ENCODE measurements at regions not wholly inside any gene's neighbourhood (a gene's known extent, or its start where the extent isn't known, plus 50 kb on each side); places are given as distances from the start of the nearest gene placed in this dataset.

DNA sequence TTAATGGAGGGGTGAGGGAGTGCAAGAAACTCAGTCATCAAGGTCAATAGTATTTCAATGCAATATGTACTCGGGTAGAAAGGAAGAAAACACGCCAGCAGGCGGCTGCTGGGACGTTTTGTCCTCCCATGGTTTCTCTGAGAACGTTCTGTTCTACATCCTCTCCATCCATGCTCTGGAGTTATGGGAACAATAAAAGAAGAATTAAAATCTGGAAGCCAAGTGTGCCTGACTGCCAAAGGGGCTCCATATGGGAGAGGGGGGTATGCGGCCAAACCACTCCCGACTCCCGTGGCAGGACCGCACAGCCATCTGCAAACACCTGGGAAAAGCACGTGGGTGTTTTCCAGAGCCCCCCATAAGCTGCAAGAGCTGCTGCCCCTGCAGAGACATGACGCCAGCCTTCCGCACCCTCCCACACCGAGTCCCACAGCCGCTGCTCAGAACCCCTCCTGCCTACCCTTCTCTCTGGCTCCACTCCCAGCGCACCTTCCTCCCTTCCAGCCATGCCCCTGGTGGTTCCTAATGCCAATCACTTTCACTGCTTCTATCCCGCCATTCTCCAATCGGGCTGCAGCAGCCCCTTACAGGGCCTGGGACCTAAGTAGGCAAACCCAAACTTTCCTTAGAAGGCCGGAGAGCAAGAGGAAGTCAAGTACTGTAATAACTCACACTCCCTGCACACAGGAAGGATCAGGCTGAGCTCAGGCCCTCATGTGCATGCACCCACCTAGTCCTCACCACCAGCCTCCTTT, 241.6 kb downstream of the SYK start:
- H3K4me3 ChIP-seq (ENCODE audit: low read depth, low read length) = no peak overlapping the region
- TF ChIP-seq, protein P1, sequence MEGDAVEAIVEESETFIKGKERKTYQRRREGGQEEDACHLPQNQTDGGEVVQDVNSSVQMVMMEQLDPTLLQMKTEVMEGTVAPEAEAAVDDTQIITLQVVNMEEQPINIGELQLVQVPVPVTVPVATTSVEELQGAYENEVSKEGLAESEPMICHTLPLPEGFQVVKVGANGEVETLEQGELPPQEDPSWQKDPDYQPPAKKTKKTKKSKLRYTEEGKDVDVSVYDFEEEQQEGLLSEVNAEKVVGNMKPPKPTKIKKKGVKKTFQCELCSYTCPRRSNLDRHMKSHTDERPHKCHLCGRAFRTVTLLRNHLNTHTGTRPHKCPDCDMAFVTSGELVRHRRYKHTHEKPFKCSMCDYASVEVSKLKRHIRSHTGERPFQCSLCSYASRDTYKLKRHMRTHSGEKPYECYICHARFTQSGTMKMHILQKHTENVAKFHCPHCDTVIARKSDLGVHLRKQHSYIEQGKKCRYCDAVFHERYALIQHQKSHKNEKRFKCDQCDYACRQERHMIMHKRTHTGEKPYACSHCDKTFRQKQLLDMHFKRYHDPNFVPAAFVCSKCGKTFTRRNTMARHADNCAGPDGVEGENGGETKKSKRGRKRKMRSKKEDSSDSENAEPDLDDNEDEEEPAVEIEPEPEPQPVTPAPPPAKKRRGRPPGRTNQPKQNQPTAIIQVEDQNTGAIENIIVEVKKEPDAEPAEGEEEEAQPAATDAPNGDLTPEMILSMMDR (IDR thresholded peaks at IDR 0.05; ENCODE audit: insufficient read depth, low read depth, low read length) = no peak
- no peak for DNase-seq (ENCODE audit: low read depth)

DNA sequence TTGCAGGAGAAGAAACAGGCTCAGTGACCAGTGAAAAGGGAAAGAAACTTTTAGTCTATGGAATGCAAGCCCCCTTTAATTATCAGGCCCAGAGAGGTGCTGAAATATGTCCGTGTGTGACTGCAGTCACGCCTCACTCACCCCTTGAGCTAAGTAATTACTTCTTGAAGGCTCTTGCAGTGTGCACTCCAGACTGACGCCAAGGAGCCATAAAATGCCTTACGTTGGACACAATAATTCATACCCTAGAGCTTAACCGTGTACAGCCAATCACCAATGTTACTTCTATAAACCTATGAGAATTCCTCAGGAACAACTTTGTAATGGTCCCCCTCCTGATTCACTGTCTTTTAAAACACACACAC, 242.2 kb downstream of the SYK start:
- H3K4me3 ChIP-seq (ENCODE audit: low read depth, low read length) = no peak overlapping the region
- DNase-seq (ENCODE audit: low read depth) = no peak
- TF ChIP-seq, protein P1 (IDR thresholded peaks at IDR 0.05; ENCODE audit: insufficient read depth, low read depth, low read length) = no peak

DNA sequence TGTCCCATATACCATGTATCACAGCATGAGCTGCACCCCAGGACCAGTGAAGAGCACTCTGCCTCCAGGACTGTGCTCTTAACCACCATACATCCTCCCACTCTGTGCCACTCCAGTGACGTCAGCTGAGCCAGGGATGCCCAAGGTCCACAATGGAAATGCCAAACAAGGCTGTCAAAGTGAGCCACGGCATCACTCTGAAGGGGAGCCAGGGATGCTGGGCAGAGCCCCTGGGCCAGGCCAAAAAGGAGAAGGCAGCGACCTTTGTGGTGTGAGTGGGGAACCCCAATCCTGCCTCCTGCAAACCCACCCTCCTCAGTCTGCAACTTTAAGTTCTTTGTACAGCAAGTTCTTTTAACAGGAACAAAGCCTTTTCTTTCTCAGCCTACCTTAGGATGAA, 242.7 kb downstream of the SYK start:
- TF ChIP-seq, protein P1 (IDR thresholded peaks at IDR 0.05; ENCODE audit: insufficient read depth, low read depth, low read length) = no peak
- DNase-seq (ENCODE audit: low read depth) = no peak
- H3K4me3 ChIP-seq (ENCODE audit: low read depth, low read length) = no peak overlapping the region

DNA sequence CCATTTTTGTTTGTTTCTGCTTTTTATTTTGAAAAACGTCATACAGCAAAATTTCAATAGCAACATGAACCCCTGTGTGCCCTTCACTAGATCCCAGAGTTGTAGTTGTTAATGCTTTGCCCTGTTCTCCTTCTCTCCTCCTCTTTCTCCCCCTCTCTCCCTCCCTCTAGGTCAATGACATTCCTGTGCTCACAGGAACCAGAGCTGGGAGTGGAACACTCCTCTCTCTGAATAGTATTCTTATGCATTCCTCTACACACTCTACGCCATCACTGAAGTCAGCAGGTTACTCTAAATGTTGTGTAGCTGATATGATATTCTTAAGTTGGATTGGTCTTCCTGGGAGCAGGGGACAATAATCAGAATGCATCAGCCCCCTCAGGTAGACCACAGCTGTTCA, 243.4 kb downstream of the SYK start:
- H3K4me3 ChIP-seq (ENCODE audit: low read depth, low read length) = no peak overlapping the region
- DNase-seq (ENCODE audit: low read depth) = no peak
- TF ChIP-seq, protein P1 (IDR thresholded peaks at IDR 0.05; ENCODE audit: insufficient read depth, low read depth, low read length) = no peak

DNA sequence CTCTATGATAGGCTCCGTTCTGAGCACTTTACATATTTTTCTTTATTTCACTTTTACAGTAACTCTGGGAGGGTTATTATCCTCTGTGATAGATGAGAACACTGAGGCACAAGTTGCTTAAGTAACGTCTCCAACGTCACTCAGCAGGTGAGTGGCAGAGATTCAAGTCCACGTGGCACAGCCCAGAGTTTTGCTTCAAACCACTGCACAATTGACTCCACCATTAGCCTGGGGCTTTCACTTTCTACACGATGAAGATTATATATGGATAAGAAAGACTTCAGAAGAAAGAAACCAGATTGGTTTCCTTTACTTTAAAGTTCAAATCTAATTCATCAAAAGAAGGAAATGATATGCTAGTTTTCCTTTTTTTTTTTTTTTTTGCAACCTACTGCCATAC, 245.9 kb downstream of the SYK start:
- H3K4me3 ChIP-seq (ENCODE audit: low read depth, low read length) = no peak overlapping the region
- no peak for DNase-seq (ENCODE audit: low read depth)
- TF ChIP-seq, protein P1 (IDR thresholded peaks at IDR 0.05; ENCODE audit: insufficient read depth, low read depth, low read length) = no peak

DNA sequence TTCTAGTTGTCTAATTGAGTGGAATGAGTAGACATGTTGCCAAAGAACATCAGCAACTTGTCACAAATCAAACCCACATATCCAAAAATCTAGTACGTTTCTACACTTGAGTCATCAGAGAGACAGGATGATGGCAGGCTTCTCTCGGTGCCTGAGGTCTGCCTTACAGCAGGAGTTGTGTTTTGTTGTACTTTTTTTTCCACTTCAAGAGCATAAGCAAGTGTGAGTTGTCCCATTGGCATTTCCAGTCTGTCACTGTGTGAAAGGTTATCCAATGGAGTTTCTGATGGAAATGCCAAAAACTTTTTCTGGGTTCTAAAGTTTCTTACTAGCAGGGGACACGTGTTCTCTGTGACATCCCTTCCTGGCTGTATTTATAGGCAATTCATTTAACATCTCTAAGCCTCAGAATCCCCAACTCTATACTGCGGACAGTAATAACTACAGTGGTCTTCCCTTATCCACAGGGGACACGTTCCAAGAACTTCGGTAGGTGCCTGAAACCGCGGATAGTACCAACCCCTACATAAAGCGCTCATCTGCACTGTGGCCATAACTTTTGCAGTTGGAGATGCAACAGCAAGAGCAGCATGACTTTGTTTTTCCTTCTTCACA, 246.5 kb downstream of the SYK start:
- DNase-seq (ENCODE audit: low read depth) = peak; percentile 71
- no peak overlapping the region for H3K4me3 ChIP-seq (ENCODE audit: low read depth, low read length)
- TF ChIP-seq, protein P1 (IDR thresholded peaks at IDR 0.05; ENCODE audit: insufficient read depth, low read depth, low read length) = no peak

All from fibroblast of villous mesenchyme (primary cell).